B cell (primary cell): ENCODE measurements at regions not wholly inside any gene's neighbourhood (a gene's known extent, or its start where the extent isn't known, plus 50 kb on each side); places are given as distances from the start of the nearest gene placed in this dataset.
A peak's percentile ranks its signal among the peaks of the same experiment; 100 is the strongest.

Experiments
- ATAC-seq: fragments of 200-7000 bp; cut with Tn5 transposase; one replicate; pipeline ENCODE4 v1.10.0; 2021; ENCODE audit warnings: low read depth, mild to moderate bottlenecking, moderate number of reproducible peaks, moderate library complexity
- CTCF ChIA-PET: fragments of 350-600 bp; sonication (Branson Sonifier 250); formaldehyde crosslinking; loops from one replicate; lab custom pipeline; 2021; ENCODE audit warnings: antibody characterized with exemption, inconsistent platforms; lab: Charles Lee
- POLR2A ChIA-PET: fragments of 350-600 bp; sonication (Branson Sonifier 250); formaldehyde crosslinking; loops from one replicate; lab custom pipeline; 2021; ENCODE audit warnings: antibody characterized with exemption; lab: Charles Lee
- DNase-seq: peaks from one replicate; pipeline ENCODE4 v3.0.0; 2013
- H2AFZ ChIP-seq: 2 replicates; pipeline ENCODE4 v1.6.1; 2012; ENCODE audit warnings: mild to moderate bottlenecking, low read depth, low read length; ENCODE audit not compliant: insufficient read depth, poor library complexity, severe bottlenecking
- H3K27ac ChIP-seq, 2 donors: 1 replicate in 1 of 2; 2 replicates in 1 of 2; pipeline ENCODE4 v1.5.1; 2012 to 2013; ENCODE audit warnings: low read length in 2 of 2, mild to moderate bottlenecking in 2 of 2, moderate library complexity in 1 of 2
- H3K27me3 ChIP-seq, 4 experiments: fragments of 200-600 bp in 1 of 4; sonication (generic) in 1 of 4; replicated peaks in 1 of 4; 1 replicate in 2 of 4; 2 replicates in 2 of 4; pipeline versions ENCODE4 v1.6.1 to v1.7.0; 2013 to 2016; ENCODE audit warnings: low read length in 3 of 4, mild to moderate bottlenecking in 2 of 4, mixed read lengths in 1 of 4, moderate library complexity in 1 of 4; ENCODE audit not compliant: insufficient read depth in 4 of 4, control insufficient read depth in 3 of 4; ENCODE audit errors: control extremely low read depth in 1 of 4
- H3K36me3 ChIP-seq, 2 experiments: replicated peaks in 1 of 2; 1 replicate in 1 of 2; 2 replicates in 1 of 2; pipeline versions ENCODE4 v1.6.1 to v1.7.1; 2013; ENCODE audit warnings: low read length in 1 of 2; ENCODE audit not compliant: insufficient read depth in 2 of 2, control insufficient read depth in 1 of 2; ENCODE audit errors: control extremely low read depth in 1 of 2, extremely low read depth in 1 of 2
- H3K4me1 ChIP-seq, 2 donors: fragments of 200-600 bp in 1 of 2; sonication (generic) in 1 of 2; 1 replicate in 1 of 2; 2 replicates in 1 of 2; pipeline versions ENCODE4 v1.5.1 to v1.6.1; 2013 to 2017; ENCODE audit warnings: low read length in 2 of 2; ENCODE audit not compliant: control insufficient read depth in 2 of 2, insufficient read depth in 2 of 2
- H3K4me2 ChIP-seq: replicated peaks from 2 replicates; pipeline ENCODE3; 2012; ENCODE audit warnings: mild to moderate bottlenecking, low read depth, low read length; ENCODE audit not compliant: poor library complexity, severe bottlenecking
- H3K4me3 ChIP-seq, 5 experiments: fragments of 200-600 bp in 1 of 5; sonication (generic) in 1 of 5; 1 replicate in 3 of 5; 2 replicates in 2 of 5; pipeline versions ENCODE4 v1.5.1 to v1.7.0; 2011 to 2016; ENCODE audit warnings: low read length in 4 of 5, mild to moderate bottlenecking in 4 of 5, low read depth in 2 of 5, control low read depth in 1 of 5, moderate library complexity in 1 of 5; ENCODE audit not compliant: insufficient read depth in 1 of 5; ENCODE audit errors: control extremely low read depth in 1 of 5, extremely low read depth in 1 of 5
- H3K79me2 ChIP-seq: fragments of 200-600 bp; sonication (generic); one replicate; pipeline ENCODE4 v1.6.0; 2016; ENCODE audit warnings: low read length; ENCODE audit not compliant: control insufficient read depth, insufficient read depth
- H3K9ac ChIP-seq: fragments of 200-600 bp; sonication (generic); 2 replicates; pipeline ENCODE4 v1.6.1; 2017; ENCODE audit warnings: mild to moderate bottlenecking, low read length, moderate library complexity
- H3K9me3 ChIP-seq, 3 donors: one replicate each; pipeline versions ENCODE4 v1.6.1 to v1.7.1; 2013; ENCODE audit warnings: low read length in 2 of 3; ENCODE audit not compliant: control insufficient read depth in 2 of 3, insufficient read depth in 1 of 3; ENCODE audit errors: control extremely low read depth in 1 of 3
- H4K20me1 ChIP-seq: 2 replicates; pipeline ENCODE4 v1.6.0; 2012; ENCODE audit warnings: mild to moderate bottlenecking, low read length; ENCODE audit not compliant: insufficient read depth, control insufficient read depth, poor library complexity, severe bottlenecking
- H3K27ac Mint-ChIP-seq: one replicate; pipeline ENCODE4 v1.8.0; 2021; ENCODE audit warnings: mixed read lengths
- H3K27me3 Mint-ChIP-seq: one replicate; pipeline ENCODE4 v1.8.0; 2021; ENCODE audit warnings: mixed read lengths
- H3K4me1 Mint-ChIP-seq: one replicate; pipeline ENCODE4 v1.8.0; 2021; ENCODE audit warnings: mixed read lengths
- H3K4me3 Mint-ChIP-seq: one replicate; pipeline ENCODE4 v1.8.0; 2021; ENCODE audit warnings: mixed read lengths
- H3K9me3 Mint-ChIP-seq: one replicate; pipeline ENCODE4 v1.8.0; 2022; ENCODE audit warnings: mixed read lengths; ENCODE audit not compliant: insufficient read depth
- EZH2 ChIP-seq: IDR thresholded peaks from 2 replicates; pipeline ENCODE4 v1.6.1; 2012; ENCODE audit warnings: borderline replicate concordance, low read depth, mild to moderate bottlenecking, moderate library complexity, low read length; ENCODE audit not compliant: insufficient read depth, poor library complexity, severe bottlenecking
- WGBS: methylation state at CpG from one replicate; pipeline ENCODE4 v1.1.5; 2013; ENCODE audit warnings: missing lambda C conversion rate; ENCODE audit not compliant: insufficient coverage; 5-methylcytosine and 5-hydroxymethylcytosine counted together
- intact Hi-C: fragments of 100-400 bp; cut with micrococcal nuclease; formaldehyde crosslinking; loops from one replicate; pipeline ENCODE4 v1.10.0; 2022
- TF ChIP-seq, protein P1 (sequence below): fragments of 200-600 bp; IDR thresholded peaks from one replicate; pipeline ENCODE4 v1.8.0; 2022; ENCODE audit warnings: antibody characterized with exemption, mild to moderate bottlenecking

DNA sequence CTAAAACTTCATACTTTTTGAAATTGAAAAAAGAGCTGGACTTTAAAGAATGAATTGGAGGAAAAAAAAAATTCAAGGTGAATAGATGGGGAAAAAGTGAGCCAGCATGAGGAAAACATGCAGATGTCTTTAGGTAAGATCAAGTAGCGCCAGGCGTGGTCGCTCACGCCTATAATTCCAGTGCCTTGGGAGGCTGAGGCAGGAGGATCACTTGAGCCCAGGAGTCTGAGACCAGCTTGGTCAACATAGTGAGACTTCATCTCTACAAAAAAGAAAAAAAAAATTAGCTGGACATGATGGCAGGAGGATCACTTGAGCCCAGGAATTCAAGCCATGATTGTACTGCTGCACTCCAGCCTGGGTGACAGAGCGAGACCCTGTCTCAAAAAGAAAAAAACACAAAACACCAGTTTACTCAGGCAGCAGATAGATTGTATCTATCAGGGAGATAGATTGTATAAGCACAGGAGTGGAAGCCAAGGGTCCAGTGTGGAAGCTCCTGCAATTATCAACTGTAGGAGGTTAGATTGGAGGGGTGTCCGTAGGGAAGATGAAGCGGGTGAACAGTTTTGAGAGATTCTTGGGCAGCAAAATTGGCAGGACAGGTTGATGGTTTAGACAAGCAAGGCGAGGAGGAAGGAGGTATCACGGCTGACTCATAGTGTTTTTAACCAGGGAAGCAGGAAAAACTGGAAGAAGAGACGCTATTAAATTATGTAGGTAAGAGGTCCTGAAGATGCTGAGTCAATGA is 97.6 kb upstream of the ZNF217 start:
- 94% methylated on average over 5 of the region's 10 CpGs for WGBS
- no peak overlapping the region for H2AFZ ChIP-seq
- no peaks in the 10 kb centered on the region for H3K79me2 ChIP-seq
- H3K9ac ChIP-seq, result no peak overlapping the region
- POLR2A ChIA-PET, result interaction anchor here (0.7 kb wide), 2 partner anchors 194 to 255 kb away, joined by 3 to 4 read pairs; no protein-coding TSS in a partner anchor
- TF ChIP-seq EZH2, result no peak
- TF ChIP-seq, protein P1, sequence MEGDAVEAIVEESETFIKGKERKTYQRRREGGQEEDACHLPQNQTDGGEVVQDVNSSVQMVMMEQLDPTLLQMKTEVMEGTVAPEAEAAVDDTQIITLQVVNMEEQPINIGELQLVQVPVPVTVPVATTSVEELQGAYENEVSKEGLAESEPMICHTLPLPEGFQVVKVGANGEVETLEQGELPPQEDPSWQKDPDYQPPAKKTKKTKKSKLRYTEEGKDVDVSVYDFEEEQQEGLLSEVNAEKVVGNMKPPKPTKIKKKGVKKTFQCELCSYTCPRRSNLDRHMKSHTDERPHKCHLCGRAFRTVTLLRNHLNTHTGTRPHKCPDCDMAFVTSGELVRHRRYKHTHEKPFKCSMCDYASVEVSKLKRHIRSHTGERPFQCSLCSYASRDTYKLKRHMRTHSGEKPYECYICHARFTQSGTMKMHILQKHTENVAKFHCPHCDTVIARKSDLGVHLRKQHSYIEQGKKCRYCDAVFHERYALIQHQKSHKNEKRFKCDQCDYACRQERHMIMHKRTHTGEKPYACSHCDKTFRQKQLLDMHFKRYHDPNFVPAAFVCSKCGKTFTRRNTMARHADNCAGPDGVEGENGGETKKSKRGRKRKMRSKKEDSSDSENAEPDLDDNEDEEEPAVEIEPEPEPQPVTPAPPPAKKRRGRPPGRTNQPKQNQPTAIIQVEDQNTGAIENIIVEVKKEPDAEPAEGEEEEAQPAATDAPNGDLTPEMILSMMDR, result no peak
- Mint-ChIP-seq H3K27me3 (no peaks in the 10 kb centered on the region), H3K4me1 (peaks cover 24% of the 10 kb centered on the region), H3K27ac (peak overlapping the region; percentile 33), H3K9me3 (no peaks in the 10 kb centered on the region), H3K4me3 (no peak overlapping the region)
- H3K27me3 ChIP-seq, result no peaks in the 10 kb centered on the region
- no peak for DNase-seq
- no peaks in the 10 kb centered on the region for H4K20me1 ChIP-seq
- no peak overlapping the region for H3K4me2 ChIP-seq
- no peak for ATAC-seq
- intact Hi-C loops, result no loop called here
- no peak overlapping the region for H3K27ac ChIP-seq
- CTCF ChIA-PET, result interaction anchor here (1.2 to 1.5 kb wide), 2 partner anchors 15 to 243 kb away, joined by 3 read pairs; no protein-coding TSS in a partner anchor
- peaks cover 12 to 13% of the 10 kb centered on the region in 2 donors for H3K4me1 ChIP-seq
- no peaks in the 10 kb centered on the region for H3K9me3 ChIP-seq
- no peak overlapping the region for H3K4me3 ChIP-seq
- H3K36me3 ChIP-seq, result no peaks in the 10 kb centered on the region

DNA sequence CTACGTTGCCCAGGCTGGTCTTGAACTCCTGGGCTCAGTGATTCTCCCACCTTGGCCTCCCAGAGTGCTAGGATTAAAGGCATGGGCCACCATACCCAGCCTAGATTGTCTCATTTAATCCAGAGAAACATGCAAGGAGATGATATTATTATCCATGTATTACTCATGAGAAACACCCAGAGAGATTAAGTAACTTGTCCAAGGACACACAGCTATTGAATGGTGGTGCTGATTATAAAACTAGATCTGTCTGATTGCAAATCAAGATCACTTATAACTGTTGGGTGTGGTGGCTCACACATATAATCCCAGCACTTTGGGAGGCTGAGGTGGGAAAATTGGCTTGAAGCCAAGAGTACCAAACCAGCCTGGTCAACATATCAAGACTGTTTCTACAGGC is 94.4 kb upstream of the ZNF217 start:
- WGBS, result 100% methylated on average over 1 of the region's 1 CpG
- H3K79me2 ChIP-seq, result no peaks in the 10 kb centered on the region
- no peaks in the 10 kb centered on the region for H3K9me3 ChIP-seq
- H3K36me3 ChIP-seq, result no peaks in the 10 kb centered on the region
- H3K27ac Mint-ChIP-seq, result no peak overlapping the region
- no peak for TF ChIP-seq EZH2
- TF ChIP-seq, protein P1, result no peak
- ATAC-seq (no peak), DNase-seq (no peak)
- peaks cover 13 to 14% of the 10 kb centered on the region in 2 donors for H3K4me1 ChIP-seq
- no peak overlapping the region for H3K4me3 Mint-ChIP-seq
- ChIA-PET POLR2A (no interaction called here), CTCF (interaction anchor here (1.5 kb wide), 1 partner anchor 35 kb away, joined by 4 read pairs; no protein-coding TSS in a partner anchor)
- H3K4me1 Mint-ChIP-seq, result peaks cover 25% of the 10 kb centered on the region
- no peaks in the 10 kb centered on the region for H3K9me3 Mint-ChIP-seq
- intact Hi-C loops, result no loop called here
- no peaks in the 10 kb centered on the region for H3K27me3 ChIP-seq
- no peaks in the 10 kb centered on the region for H3K27me3 Mint-ChIP-seq
- H3K4me2 ChIP-seq, result no peak overlapping the region
- no peaks in the 10 kb centered on the region for H4K20me1 ChIP-seq
- H2AFZ ChIP-seq, result no peak overlapping the region
- H3K9ac ChIP-seq, result no peak overlapping the region
- H3K27ac ChIP-seq, result no peak overlapping the region
- H3K4me3 ChIP-seq, result no peak overlapping the region
